Skin of body (tissue), 1 donor: ENCODE measurements at regions not wholly inside any gene's neighbourhood (a gene's known extent, or its start where the extent isn't known, plus 50 kb on each side); places are given as distances from the start of the nearest gene placed in this dataset.
"Not testable (repeated sequence)": the region's sequence is repeated elsewhere in the genome, so short reads cannot be mapped to it uniquely, and the experiment has no call there.

Experiments
- DNase-seq: peaks from one replicate; lab custom pipeline; 2025; lab: John Stamatoyannopoulos, UW

DNA sequence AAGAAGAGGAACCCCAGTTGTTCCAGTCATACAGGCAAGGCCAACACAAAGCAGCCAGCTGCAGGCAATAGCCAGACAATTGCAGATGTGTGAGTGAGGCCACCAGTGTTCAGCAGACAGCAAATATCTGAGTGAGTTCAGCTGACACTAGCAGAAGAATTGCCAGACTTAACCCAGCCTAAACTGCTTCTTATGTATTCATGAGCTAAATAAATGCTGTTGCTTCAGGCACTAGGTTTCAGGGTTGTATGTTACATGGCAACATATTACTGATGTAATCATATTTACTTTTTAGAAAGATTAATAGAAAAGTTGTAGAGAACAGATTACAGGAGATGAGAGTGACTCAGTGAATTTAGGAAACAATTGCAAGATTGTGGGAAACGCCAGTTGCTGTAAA lies 129.8 kb upstream of the CHODL start:
- DNase-seq = peak; percentile 70

DNA sequence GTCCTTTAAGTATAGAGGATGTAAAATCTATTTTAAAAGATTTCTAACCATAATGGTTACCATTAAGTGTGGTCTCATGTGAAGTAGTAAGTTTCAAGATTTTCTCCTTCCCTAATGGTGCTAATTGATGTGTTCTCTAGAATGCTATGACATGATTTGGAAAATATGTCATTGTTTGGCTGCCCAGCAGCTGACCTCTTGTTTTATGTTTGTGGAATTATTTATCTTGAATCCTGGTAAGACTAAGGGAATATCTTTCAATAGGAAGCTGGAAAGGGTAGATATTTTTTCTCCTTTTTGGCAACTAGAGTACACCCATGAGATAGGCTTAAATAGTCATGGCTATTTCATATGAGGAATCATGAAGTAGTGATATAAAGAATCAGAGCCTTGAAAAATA lies 139.8 kb upstream of the CHODL start:
- peak; percentile 15 for DNase-seq

DNA sequence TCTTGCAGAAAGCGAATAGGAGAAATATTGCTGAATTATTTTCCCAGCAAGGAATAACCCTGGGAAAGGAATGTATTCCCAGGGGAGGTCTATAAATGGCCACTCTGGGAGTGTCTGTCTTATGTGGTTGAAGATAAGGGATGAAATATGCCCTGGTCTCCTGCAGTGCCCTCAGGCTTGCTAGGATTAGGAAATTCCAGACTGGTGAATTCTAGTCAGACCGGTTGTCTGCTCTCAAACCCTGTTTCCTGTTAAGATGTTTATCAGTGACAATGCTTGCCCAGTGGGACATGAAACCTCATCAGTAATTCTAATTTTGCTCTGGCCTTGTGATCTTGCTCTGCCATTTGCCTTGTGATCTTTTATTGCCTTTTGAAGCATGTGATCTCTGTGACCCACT lies 148.2 kb upstream of the CHODL start:
- DNase-seq = not testable (repeated sequence)

DNA sequence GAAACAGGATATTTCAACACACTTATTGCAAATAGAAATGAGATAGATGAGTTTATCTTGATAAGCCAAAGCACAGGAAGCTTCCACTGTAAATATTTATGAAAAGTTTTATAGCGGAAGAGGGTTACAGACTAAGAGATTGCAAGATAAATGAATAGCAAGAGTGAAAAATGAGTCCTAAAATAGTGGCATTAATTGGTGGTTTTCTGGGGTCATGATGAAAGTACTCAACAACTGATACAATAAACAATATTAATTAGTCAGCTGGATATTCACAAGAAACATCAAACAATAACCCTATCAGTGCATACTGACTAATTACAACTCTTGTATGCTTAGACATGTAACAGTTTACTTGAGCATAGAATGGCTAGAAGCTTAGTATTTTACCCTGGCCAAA lies 154.8 kb upstream of the CHODL start:
- no peak for DNase-seq

DNA sequence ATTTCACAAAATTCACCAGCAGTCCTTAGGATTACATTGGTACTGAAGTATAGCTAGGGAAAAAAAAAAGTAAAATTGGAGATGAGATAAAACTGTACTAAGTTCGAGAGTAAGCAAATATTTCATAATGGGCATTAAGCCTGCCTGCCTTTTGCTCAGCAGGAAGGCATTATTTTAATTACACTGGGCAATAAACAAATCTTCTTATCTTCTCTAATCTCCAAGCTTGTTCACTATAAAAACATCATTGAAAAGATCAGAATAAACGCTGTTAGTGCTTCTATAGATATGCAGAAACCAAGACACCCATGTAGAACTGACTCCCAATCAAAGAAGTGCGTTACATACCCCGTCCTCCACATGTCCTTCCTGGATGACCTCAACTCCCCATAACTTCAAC lies 174.2 kb upstream of the CHODL start:
- no peak for DNase-seq

DNA sequence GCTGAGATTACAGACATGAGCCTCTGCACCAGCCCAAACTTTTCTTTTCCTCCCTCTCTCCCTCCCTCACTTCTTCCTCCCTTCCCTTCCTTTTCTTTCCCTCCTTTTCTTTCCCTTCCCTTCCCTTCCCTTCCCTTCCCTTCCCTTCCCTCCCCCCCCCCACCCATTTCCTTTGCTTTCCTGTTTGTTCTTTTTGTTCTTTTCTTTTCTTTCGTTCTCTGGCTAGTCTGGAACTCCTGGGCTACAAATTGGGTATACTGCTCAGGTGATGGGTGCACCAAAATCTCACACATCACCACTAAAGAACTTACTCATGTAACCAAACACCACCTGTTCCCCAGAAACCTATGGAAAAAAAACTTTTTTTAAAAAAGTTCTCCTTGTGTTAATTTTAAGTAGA lies 174.8 kb upstream of the CHODL start:
- DNase-seq = no peak

DNA sequence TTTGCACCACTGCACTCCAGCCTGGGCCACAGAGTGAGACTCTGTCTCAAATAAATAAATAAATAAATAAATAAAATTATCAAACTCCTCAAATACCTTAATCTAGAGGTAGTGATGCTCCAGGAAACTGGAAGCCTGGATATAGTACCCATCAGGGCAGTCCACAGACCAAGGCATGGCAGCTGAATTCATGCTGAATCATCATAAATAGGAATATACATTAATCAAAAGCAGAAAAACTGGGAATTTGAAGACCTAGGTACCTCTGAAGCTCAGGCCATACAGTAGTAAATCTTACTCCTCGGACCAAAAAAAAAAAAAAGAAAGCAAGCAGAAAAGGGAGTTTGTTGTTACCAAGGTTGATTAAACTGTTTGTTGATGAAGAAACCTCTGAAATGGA lies 184.2 kb upstream of the CHODL start:
- DNase-seq = no peak

DNA sequence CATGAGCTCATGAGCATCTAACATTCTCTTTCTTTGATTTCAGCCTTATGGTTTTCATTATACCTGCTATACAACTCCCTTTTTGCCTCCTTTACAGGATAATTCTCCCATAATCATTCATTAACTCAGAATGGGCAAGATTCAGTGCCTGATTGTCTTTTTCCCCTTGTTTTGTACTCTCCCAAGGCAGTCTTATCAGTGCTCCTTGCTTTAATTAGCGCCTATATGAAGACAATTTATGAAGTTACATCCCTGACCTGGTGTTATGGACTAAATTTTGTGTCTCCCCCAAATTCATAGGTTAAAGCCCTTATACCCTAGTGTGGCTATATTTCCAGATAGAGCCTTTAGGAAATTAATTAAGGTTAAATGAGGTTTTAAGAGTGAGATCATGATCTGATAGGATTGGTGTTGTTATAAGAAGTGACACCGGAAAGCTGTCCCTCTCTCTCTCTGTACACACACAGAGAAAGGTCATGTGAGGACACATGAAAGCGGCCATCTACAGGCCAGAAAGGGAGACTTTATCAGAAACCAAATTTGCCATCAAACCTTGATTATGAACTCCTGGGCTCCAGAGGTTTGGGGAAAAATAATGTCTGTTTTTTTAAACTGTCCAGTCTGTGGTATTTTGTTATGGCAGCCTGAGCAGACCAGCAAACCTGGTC lies 185.8 kb upstream of the CHODL start:
- no peak for DNase-seq

DNA sequence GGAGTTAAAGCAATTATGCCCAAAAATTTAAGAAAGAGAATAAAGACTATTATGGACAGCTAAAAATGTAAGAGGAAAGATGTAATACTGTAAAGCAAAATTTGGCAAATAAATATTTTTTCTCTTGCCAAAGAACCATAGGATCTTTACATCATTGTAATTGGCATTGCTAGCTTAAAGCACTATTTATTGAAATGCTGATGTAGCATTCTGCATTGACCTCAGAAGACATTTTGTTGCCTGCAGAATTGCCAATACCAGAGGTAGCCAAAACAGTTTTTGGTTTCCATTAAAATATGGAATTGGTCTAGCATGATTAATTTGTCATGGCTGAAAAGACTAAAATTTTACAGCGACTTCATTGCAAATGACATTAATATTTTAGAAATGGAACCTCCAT lies 191.5 kb upstream of the CHODL start:
- DNase-seq = no peak

DNA sequence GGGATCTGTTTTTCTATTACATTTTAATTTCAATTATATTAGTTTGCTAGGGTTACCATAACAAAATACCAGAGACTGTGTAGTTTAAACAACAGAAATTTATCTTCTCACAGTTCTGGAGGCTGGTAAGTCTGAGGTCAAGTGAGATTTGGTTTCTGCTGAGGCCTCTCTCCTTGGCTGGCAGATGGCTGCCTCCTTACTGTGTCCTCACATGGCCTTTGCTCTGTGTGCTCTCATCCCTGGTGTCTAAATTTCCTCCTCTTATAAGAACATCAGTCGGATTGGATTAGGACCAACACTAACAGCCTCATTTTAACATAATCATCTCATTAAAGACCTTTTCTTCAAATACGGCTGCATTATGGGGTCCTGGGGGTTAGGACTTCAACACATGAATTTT lies 195.2 kb upstream of the CHODL start:
- no peak for DNase-seq

DNA sequence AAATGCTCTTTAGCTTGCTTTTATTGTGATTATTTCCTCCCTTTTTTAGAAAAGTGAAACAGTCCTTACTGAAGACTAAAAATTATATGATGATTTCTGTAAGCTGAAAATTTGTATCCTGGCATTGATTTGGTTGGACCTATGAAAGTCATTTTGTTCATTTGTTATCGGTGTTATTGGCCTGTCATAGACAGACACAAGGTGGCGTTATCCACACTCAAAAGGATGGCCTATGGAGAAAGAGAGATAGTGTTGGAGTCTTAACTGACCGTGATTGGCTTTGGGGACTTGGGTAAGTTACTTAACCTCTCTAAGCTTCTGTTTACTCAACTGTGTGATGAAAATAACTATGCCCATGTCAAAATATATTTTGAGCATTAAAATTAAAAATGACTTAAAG lies 203.6 kb upstream of the CHODL start:
- peak; percentile 31 for DNase-seq

DNA sequence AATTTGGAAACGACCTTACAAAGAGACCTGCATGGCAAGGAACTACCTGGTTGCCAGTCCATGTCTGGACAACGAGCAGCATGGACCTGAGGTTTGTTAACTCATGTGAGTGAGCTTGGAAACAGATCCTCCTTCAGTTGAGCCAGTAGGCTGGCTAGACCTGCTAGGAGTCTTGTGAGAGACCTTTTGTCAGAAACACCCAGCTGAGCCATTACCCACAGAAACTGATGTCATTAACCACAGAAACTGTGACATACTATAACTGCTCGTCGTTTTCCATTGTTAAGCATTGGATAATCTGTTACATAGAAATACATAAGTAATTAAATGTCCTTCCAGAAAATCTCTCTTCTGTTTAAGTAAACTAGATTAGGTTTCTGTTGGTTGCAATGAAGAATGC lies 211.1 kb upstream of the C21orf91 start:
- DNase-seq = no peak

DNA sequence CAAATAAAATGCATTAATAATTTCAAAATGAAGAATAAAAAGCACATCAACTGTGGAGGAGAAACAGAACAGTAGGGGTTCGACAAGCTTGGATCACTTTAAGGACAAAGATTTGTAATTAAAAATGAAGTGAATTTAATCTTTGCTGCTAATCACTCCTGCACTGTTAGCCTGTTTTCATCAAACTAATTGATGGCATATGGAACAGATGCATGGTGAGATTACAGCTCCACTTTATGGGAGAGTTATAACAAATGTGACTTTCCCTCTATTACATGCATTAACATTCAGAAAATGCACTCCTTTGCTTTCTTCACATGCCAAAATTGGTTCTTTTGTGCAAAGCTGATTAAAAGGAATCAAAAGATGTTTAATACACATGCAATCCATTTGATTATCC lies 207.2 kb upstream of the C21orf91 start:
- no peak for DNase-seq

DNA sequence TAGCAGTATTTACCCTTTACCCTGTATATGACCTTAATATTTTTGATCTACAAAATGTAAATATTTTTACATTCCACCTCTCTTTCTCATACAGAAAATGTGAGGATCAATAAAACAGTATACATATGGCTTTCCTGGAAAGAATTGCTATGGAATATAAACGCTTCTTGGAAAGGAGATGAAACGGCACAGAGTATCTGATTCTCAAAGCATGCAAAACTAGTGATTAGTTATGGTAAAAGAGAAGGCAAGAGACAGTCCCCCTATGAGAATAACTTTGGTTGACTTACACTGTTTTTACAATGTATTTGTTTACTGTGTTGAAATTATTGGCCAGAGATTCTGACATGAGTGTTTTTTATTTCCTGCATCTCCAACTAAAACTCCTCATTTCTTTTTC lies 204.6 kb upstream of the C21orf91 start:
- peak; percentile 14 for DNase-seq

DNA sequence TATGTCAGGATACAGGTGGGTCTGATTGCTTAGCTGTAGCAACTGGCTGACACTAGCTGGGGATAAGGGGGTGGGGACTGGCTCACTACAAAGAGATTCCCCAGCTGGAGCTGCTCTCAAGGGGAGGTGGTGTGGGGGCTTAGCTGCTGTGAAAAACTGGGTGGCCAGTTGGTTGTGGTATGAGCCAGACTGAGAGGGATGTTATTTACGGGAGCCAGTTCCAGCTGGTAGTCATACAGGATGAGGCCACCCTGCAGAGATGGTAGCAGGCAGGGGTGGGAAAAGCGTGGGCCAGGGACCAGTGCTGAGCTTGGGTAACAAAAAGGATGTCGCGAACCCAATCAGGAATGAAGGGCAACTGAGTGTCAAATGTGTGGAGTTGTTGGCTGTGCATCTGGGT lies 204.0 kb upstream of the C21orf91 start:
- DNase-seq = no peak

DNA sequence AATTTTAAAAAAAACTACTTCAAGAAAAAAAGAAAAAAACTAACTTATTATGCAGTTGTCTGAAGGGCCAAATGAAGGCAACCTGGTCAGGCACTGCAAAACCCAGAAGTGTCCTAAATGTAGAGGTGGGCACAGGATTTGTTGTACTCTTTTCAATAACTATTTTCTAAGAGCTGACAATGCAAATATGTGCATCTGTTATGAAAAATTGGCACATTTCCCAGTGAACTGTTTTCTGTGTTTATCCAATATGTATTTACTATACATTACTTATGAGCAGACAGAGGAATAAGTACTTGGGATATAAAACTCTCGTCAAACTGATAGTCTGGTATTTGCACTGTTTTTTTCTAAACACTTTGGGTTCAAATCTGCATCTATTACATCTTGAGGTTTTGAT lies 188.0 kb upstream of the C21orf91 start:
- DNase-seq = peak; percentile 59

DNA sequence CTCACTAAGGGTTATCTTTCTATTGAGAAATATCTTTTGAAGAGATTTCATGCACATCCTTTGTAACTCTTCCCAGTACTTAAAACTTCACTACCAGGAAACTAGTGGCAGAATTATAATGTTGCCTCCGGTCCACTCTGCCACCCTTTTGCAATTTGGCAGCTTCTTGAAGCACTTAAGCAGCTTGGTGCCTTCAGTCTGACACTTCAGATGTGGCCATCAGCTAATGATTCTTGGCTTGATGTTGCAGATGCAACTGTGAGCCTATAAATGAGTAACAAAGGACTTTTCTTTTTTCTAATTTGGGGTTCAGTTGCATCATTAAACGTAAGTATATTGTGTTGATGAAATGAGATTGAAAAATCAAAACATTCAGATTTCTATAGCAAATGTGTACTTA lies 187.5 kb upstream of the C21orf91 start:
- DNase-seq = no peak

DNA sequence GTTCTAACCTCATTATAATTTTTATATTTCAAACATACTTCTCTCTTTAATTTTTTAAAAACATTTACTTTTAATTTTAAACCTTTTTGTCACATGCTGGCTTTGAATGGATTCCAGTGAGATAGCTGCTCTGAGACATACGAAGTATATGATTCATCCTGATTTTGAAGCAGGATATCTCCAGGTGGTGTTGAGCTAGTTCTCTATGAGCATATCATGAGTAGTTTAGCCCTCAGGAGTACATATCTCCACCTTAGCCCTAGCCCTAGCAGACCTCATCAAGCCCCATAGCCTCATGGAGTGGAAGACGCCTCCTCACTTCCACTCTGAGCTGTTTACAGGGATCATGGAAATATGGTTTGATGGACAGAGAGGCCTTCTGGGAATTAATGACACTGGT lies 183.2 kb upstream of the C21orf91 start:
- no peak for DNase-seq

DNA sequence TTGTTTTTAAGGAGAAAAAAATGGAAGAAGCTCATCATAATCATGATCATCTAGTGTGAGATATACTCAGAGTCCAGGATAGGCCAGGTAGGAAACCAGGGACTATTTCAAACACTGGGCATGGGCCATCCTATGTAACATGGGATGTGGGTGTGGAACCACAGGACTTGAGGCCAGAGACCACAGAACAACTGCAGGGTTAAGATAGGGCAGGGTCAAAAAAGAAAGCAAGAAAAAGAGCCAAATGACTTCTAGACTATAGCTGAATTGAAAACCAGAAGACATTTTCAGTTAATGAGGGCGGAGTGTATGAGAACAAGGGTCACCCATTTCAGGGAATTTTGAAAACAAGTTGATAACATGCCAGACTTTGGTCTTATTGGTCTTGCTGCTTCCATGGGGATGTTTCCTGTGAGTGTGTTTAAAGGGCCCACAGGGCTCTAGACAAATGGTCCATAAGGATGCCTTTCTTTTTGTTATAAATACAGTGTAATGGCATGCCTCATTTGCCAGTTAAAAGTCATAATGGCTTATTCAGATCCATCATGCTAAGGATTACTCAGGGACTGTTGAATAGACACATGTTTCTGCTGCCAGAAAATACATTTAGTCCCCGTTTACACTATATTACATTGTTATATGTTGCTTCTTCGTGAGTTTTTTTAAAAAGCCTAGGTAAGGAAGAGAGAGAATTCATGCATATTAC lies 182.0 kb upstream of the C21orf91 start:
- DNase-seq = no peak

DNA sequence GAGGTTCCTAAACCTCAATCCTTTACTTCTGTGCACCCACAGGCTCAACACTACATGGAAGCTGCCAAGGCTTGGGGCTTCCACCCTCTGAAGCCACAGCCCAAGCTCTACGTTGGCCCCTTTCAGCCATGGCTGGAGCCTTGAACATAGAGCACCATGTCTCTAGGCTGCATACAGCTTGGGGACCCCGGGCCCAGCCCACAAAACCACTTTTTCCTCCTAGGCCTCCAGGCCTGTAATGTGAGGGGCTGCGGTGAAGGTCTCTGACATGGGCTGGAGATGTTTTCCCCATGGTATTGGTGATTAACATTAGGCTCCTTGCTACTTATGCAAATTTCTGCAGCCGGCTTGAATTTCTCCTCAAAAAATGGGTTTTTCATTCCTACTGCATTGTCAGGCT lies 179.4 kb upstream of the C21orf91 start:
- DNase-seq = not testable (repeated sequence)

DNA sequence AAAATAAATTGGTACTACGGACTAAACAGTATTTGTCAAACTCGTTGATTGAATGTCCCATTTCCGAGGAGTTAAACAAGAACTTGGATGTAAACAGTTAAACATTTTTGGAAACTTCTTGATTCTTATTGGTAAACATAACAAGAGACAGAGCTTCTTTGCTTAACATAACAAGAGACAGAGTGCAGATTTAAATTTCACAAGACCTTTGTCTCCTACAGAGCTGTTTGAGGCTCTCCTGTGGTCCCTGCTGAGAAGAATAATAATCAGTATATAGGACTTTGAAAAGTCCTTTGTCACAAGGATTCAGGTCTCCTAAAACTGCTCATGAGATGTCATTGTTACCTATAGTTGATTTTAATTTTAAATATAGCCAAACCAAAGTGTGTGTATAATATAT lies 170.6 kb upstream of the C21orf91 start:
- no peak for DNase-seq

DNA sequence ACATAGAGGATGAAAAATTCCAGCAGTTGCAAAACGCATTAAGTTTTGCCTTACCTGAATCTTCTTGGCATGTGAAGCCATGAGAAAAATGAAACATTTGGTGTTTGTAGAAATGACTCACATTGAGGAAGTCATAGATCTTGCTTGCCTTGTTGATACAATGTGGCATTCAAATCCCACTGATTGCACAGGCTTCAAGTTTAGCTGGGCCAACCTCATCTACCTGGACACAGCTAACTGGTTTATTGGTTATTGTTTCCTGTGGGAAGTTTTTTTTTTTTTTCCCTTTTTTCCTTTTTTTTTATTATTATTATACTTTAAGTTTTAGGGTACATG lies 168.9 kb upstream of the C21orf91 start:
- DNase-seq = no peak

DNA sequence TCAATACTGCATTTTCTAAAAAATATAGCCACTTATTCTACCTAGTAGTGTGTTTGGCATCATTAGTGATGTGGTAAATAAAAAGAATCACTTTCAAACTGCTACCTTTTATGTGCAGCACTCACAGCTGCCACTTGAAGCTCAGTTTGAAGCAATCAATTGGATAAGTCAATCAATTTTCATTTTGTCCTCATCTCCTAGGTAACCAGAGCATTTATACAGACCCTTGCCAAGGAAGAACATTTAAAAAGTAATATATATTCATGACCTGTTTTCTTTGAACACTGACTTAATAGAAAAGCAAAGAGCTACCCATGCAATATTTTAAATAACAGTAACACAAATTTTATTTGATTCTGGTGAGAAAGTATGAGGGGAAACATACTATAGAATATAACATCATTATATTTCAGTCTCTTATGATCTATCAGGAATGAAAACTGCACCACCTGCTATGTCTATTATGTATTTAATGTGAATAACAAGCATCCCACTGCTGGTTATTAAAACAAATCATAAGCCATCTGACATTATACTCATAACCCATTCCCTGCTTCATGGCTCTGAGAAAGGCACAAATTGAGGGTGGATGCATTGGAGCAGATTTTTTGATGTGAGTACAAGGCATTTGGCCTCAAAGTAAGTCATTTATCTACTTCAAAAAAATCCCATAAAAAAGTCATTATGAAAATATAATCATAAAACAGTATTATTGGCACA lies 168.4 kb upstream of the C21orf91 start:
- DNase-seq = no peak
